ENCODE measurements at regions not wholly inside any gene's neighbourhood (a gene's known extent, or its start where the extent isn't known, plus 50 kb on each side); places are given as distances from the start of the nearest gene placed in this dataset.

GRCh38 chr1:162976628-162977027, 92.5 kb upstream of the RGS4 start:
- TF ChIP-seq, protein P1, sequence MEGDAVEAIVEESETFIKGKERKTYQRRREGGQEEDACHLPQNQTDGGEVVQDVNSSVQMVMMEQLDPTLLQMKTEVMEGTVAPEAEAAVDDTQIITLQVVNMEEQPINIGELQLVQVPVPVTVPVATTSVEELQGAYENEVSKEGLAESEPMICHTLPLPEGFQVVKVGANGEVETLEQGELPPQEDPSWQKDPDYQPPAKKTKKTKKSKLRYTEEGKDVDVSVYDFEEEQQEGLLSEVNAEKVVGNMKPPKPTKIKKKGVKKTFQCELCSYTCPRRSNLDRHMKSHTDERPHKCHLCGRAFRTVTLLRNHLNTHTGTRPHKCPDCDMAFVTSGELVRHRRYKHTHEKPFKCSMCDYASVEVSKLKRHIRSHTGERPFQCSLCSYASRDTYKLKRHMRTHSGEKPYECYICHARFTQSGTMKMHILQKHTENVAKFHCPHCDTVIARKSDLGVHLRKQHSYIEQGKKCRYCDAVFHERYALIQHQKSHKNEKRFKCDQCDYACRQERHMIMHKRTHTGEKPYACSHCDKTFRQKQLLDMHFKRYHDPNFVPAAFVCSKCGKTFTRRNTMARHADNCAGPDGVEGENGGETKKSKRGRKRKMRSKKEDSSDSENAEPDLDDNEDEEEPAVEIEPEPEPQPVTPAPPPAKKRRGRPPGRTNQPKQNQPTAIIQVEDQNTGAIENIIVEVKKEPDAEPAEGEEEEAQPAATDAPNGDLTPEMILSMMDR (IDR thresholded peaks at IDR 0.05), result no peak
- TF ChIP-seq EP300 (IDR thresholded peaks at IDR 0.05; ENCODE audit: low read depth), result no peak

Data from transverse colon (tissue), 3 donors.